HepG2 (cell line): ENCODE measurements at regions not wholly inside any gene's neighbourhood (a gene's known extent, or its start where the extent isn't known, plus 50 kb on each side); places are given as distances from the start of the nearest gene placed in this dataset.
A peak's percentile ranks its signal among the peaks of the same experiment; 100 is the strongest.

ENCODE experiments used
- CBFB ChIP-seq: sonication (generic); formaldehyde crosslinking; IDR thresholded peaks from 2 replicates; pipeline ENCODE4 v1.4.0; 2020; ENCODE audit warnings: missing genetic modification reagents
- CHD4 ChIP-seq: fragments of 200-600 bp; sonication (generic); IDR thresholded peaks from 2 replicates; pipeline ENCODE4 v1.7.0; 2017; ENCODE audit warnings: mild to moderate bottlenecking, low read length, borderline replicate concordance
- FOSL1 ChIP-seq: sonication (generic); formaldehyde crosslinking; IDR thresholded peaks from 2 replicates; pipeline ENCODE4 v1.9.0; 2021; ENCODE audit warnings: missing genetic modification reagents, borderline replicate concordance
- HMG20B ChIP-seq: conservative IDR thresholded peaks from 2 replicates; pipeline ENCODE4 v1.6.1; 2016; ENCODE audit warnings: missing genetic modification reagents, missing compliant biosample characterization
- KDM3A ChIP-seq: IDR thresholded peaks from 2 replicates; pipeline ENCODE4 v1.6.1; 2018; ENCODE audit warnings: low read depth, missing compliant biosample characterization
- KDM4B ChIP-seq: sonication (generic); formaldehyde crosslinking; IDR thresholded peaks from 2 replicates; pipeline ENCODE4 v1.4.0; 2020; ENCODE audit warnings: missing genetic modification reagents
- MAFG ChIP-seq: sonication (generic); formaldehyde crosslinking; IDR thresholded peaks from 2 replicates; pipeline ENCODE4 v1.5.1; 2020; ENCODE audit warnings: mild to moderate bottlenecking, missing genetic modification reagents
- NFRKB ChIP-seq: fragments of 450-650 bp; IDR thresholded peaks from 2 replicates; pipeline ENCODE4 v1.6.1; 2017
- RARA ChIP-seq: IDR thresholded peaks from 2 replicates; pipeline ENCODE4 v1.6.1; 2016; ENCODE audit warnings: missing genetic modification reagents, missing compliant biosample characterization
- RXRA ChIP-seq: sonication (generic); formaldehyde crosslinking; IDR thresholded peaks from 2 replicates; pipeline ENCODE4 v1.5.1; 2020; ENCODE audit warnings: missing genetic modification reagents
- SP140L ChIP-seq: sonication (generic); formaldehyde crosslinking; IDR thresholded peaks from 2 replicates; pipeline ENCODE4 v1.4.0; 2020; ENCODE audit warnings: missing genetic modification reagents, borderline replicate concordance
- ZBTB3 ChIP-seq: sonication (generic); formaldehyde crosslinking; IDR thresholded peaks from 2 replicates; pipeline ENCODE4 v1.4.0; 2020; ENCODE audit warnings: low read depth, mild to moderate bottlenecking, moderate library complexity, missing genetic modification reagents, borderline replicate concordance
- ZFY ChIP-seq: sonication (generic); formaldehyde crosslinking; IDR thresholded peaks from 2 replicates; pipeline ENCODE4 v1.4.0; 2020; ENCODE audit warnings: missing genetic modification reagents
- ZNF101 ChIP-seq: sonication (generic); formaldehyde crosslinking; IDR thresholded peaks from 2 replicates; pipeline ENCODE4 v1.4.0; 2020; ENCODE audit warnings: mild to moderate bottlenecking, low read depth, missing genetic modification reagents, borderline replicate concordance
- ZNF18 ChIP-seq: sonication (generic); formaldehyde crosslinking; IDR thresholded peaks from 2 replicates; pipeline ENCODE4 v1.8.0; 2022; ENCODE audit warnings: mild to moderate bottlenecking, missing genetic modification reagents; ENCODE audit not compliant: insufficient replicate concordance
- ZNF510 ChIP-seq: sonication (generic); formaldehyde crosslinking; IDR thresholded peaks from 2 replicates; pipeline ENCODE4 v1.4.0; 2020; ENCODE audit warnings: low read depth, mild to moderate bottlenecking, missing genetic modification reagents
- ZNF580 ChIP-seq: IDR thresholded peaks from 2 replicates; pipeline ENCODE4 v1.6.1; 2016; ENCODE audit warnings: low read depth, borderline replicate concordance
- ZNF629 ChIP-seq: sonication (generic); formaldehyde crosslinking; conservative IDR thresholded peaks from 2 replicates; pipeline ENCODE4 v1.5.0; 2020; ENCODE audit warnings: missing genetic modification reagents
- TF ChIP-seq, protein P1 (sequence below): sonication (generic); formaldehyde crosslinking; conservative IDR thresholded peaks from 2 replicates; pipeline ENCODE4 v1.8.0; 2022; ENCODE audit warnings: mild to moderate bottlenecking, moderate library complexity, missing genetic modification reagents
- TF ChIP-seq, protein P2 (sequence below), 2 experiments: sonication (generic) in 1 of 2; formaldehyde crosslinking in 1 of 2; IDR thresholded peaks; 2 replicates each; pipeline versions ENCODE4 v1.6.1 to v1.9.0; 2014 to 2022; ENCODE audit warnings: antibody characterized with exemption in 1 of 2, borderline replicate concordance in 1 of 2, inconsistent platforms in 1 of 2, low read depth in 1 of 2, missing genetic modification reagents in 1 of 2

GRCh38 chr16:49158029-49158642 is 123.5 kb downstream of the CBLN1 start (continued):
- TF ChIP-seq ZNF18: peak; percentile 68
- no peak for TF ChIP-seq ZBTB3 (CRISPR knock-in tag)
- TF ChIP-seq ZFY: peak; percentile 44; the same call in 1 of the 2 replicates
- TF ChIP-seq KDM3A (CRISPR knock-in tag): peak; percentile 73; the same call in 1 of the 2 replicates
- no peak for TF ChIP-seq NFRKB
- TF ChIP-seq SP140L (CRISPR knock-in tag): peak; percentile 96; the same call in 1 of the 2 replicates
- no peak for TF ChIP-seq CHD4
- peak; percentile 97 for TF ChIP-seq ZNF580 (CRISPR knock-in tag)
- peak; percentile 96 for TF ChIP-seq HMG20B
- no peak for TF ChIP-seq MAFG (CRISPR knock-in tag)
- TF ChIP-seq ZNF101 (CRISPR knock-in tag): no peak
- peak; percentile 97 for TF ChIP-seq KDM4B (CRISPR knock-in tag)
- TF ChIP-seq RARA (CRISPR knock-in tag): peak; percentile 86
- peak; percentile 78 for TF ChIP-seq FOSL1
- TF ChIP-seq, protein P1, sequence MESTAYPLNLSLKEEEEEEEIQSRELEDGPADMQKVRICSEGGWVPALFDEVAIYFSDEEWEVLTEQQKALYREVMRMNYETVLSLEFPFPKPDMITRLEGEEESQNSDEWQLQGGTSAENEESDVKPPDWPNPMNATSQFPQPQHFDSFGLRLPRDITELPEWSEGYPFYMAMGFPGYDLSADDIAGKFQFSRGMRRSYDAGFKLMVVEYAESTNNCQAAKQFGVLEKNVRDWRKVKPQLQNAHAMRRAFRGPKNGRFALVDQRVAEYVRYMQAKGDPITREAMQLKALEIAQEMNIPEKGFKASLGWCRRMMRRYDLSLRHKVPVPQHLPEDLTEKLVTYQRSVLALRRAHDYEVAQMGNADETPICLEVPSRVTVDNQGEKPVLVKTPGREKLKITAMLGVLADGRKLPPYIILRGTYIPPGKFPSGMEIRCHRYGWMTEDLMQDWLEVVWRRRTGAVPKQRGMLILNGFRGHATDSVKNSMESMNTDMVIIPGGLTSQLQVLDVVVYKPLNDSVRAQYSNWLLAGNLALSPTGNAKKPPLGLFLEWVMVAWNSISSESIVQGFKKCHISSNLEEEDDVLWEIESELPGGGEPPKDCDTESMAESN: peak; percentile 64; the same call in 1 of the 2 replicates
- TF ChIP-seq ZNF629 (CRISPR knock-in tag): peak; percentile 46; the same call in 1 of the 2 replicates
- TF ChIP-seq ZNF510 (CRISPR knock-in tag): 0 out of 2 replicates have a peak, but pooled peaks have one; percentile 63
- TF ChIP-seq, protein P2, sequence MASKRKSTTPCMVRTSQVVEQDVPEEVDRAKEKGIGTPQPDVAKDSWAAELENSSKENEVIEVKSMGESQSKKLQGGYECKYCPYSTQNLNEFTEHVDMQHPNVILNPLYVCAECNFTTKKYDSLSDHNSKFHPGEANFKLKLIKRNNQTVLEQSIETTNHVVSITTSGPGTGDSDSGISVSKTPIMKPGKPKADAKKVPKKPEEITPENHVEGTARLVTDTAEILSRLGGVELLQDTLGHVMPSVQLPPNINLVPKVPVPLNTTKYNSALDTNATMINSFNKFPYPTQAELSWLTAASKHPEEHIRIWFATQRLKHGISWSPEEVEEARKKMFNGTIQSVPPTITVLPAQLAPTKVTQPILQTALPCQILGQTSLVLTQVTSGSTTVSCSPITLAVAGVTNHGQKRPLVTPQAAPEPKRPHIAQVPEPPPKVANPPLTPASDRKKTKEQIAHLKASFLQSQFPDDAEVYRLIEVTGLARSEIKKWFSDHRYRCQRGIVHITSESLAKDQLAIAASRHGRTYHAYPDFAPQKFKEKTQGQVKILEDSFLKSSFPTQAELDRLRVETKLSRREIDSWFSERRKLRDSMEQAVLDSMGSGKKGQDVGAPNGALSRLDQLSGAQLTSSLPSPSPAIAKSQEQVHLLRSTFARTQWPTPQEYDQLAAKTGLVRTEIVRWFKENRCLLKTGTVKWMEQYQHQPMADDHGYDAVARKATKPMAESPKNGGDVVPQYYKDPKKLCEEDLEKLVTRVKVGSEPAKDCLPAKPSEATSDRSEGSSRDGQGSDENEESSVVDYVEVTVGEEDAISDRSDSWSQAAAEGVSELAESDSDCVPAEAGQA (IDR thresholded peaks at IDR 0.05; ENCODE audit: low read depth): no peak
- TF ChIP-seq, protein P2 (CRISPR knock-in tag; IDR thresholded peaks at IDR 0.05; ENCODE audit: borderline replicate concordance): peak; percentile 97
- 0 out of 2 replicates have a peak, but pooled peaks have one; percentile 31 for TF ChIP-seq CBFB (CRISPR knock-in tag)
- no peak for TF ChIP-seq RXRA (CRISPR knock-in tag)
